HL-60 (cell line): ENCODE measurements at regions not wholly inside any gene's neighbourhood (a gene's known extent, or its start where the extent isn't known, plus 50 kb on each side); places are given as distances from the start of the nearest gene placed in this dataset.
"Not testable (repeated sequence)": the region's sequence is repeated elsewhere in the genome, so short reads cannot be mapped to it uniquely, and the experiment has no call there.

Source experiments
- DNase-seq, 2 experiments: peaks; one replicate each; pipeline ENCODE4 v3.0.0-alpha.2; 2010 to 2020; ENCODE audit warnings: low read depth in 1 of 2, low spot score in 1 of 2
- H3K27ac ChIP-seq: fragments of 250-450 bp; sonication (Bioruptor Pico); replicated peaks from 2 replicates; pipeline ENCODE4 v1.5.1; 2020; ENCODE audit warnings: mild to moderate bottlenecking, moderate library complexity
- H3K27me3 ChIP-seq: fragments of 250-450 bp; sonication (Bioruptor Pico); 2 replicates; pipeline ENCODE4 v1.5.1; 2021; ENCODE audit warnings: mild to moderate bottlenecking, moderate library complexity; ENCODE audit not compliant: insufficient read depth, poor library complexity, severe bottlenecking
- H3K4me3 ChIP-seq: replicated peaks from 2 replicates; pipeline ENCODE4 v1.5.1; 2011; ENCODE audit warnings: mild to moderate bottlenecking, control low read depth, low read length; ENCODE audit not compliant: insufficient read depth
- CTCF ChIP-seq: IDR thresholded peaks from one replicate; pipeline ENCODE4 v1.5.1; 2011; ENCODE audit warnings: low read length, control low read depth, inconsistent platforms; ENCODE audit not compliant: insufficient read depth
- GABPA ChIP-seq: IDR thresholded peaks from 2 replicates; pipeline ENCODE4 v1.6.1; 2012; ENCODE audit warnings: low read depth
- POLR2AphosphoS5 ChIP-seq: IDR thresholded peaks from 2 replicates; pipeline ENCODE4 v1.6.1; 2012; ENCODE audit warnings: low read depth
- REST ChIP-seq: IDR thresholded peaks from 2 replicates; pipeline ENCODE4 v1.6.1; 2012; ENCODE audit warnings: low read depth; ENCODE audit not compliant: insufficient replicate concordance
- SPI1 ChIP-seq: IDR thresholded peaks from 2 replicates; pipeline ENCODE4 v1.6.1; 2012; ENCODE audit warnings: low read depth, mild to moderate bottlenecking, borderline replicate concordance

- Histone ChIP-seq H3K27ac (0 out of 2 replicates have a peak overlapping the region, but pooled peaks have one; percentile 11), H3K4me3 (no peak overlapping the region), H3K27me3 (no peaks in the 10 kb centered on the region)
- no peak for DNase-seq
- TF ChIP-seq GABPA (no peak), SPI1 (peak; percentile 30; the same call in 1 of the 2 replicates)
Measured at GRCh38 chr14:44385906-44386305, 121.2 kb downstream of the FSCB start.

GRCh38 chr14:44385296-44385695 is 121.8 kb downstream of the FSCB start:
- peak overlapping the region; percentile 85 for H3K27ac ChIP-seq
- H3K4me3 ChIP-seq: not testable (repeated sequence)

GRCh38 chr14:44384601-44385293 is 122.3 kb downstream of the FSCB start:
- not testable (repeated sequence) for DNase-seq, H3K4me3 ChIP-seq, H3K27me3 ChIP-seq
- peak overlapping the region; percentile 85 for H3K27ac ChIP-seq

More at GRCh38 chr14:44385296-44385695, 121.8 kb downstream of the FSCB start:
- DNase-seq, H3K27me3 ChIP-seq: not testable (repeated sequence)

GRCh38 chr14:44384093-44384492 is 123.0 kb downstream of the FSCB start:
- H3K27me3 ChIP-seq: no peaks in the 10 kb centered on the region
- H3K4me3 ChIP-seq: no peak overlapping the region
- peak in 1 of 2 experiments; percentile 48 for DNase-seq
- H3K27ac ChIP-seq: peak overlapping the region; percentile 85
- TF ChIP-seq POLR2AphosphoS5: no peak
- no peak for TF ChIP-seq CTCF
- no peak for TF ChIP-seq GABPA

- DNase-seq: no peak
- no peak overlapping the region for H3K4me3 ChIP-seq
- H3K27ac ChIP-seq: peak overlapping the region; percentile 85
- TF ChIP-seq GABPA (no peak), CTCF (no peak), SPI1 (no peak), REST (no peak), POLR2AphosphoS5 (no peak)
- H3K27me3 ChIP-seq: no peaks in the 10 kb centered on the region
Measured at GRCh38 chr14:44383636-44384035, 123.4 kb downstream of the FSCB start.

- DNase-seq: peak in 1 of 2 experiments; percentile 60
Measured at GRCh38 chr14:44379292-44379977, 127.6 kb downstream of the FSCB start.

More at GRCh38 chr14:44379292-44379977, 127.6 kb downstream of the FSCB start:
- no peak overlapping the region for H3K4me3 ChIP-seq
- no peaks in the 10 kb centered on the region for H3K27me3 ChIP-seq
- H3K27ac ChIP-seq: peak overlapping the region; percentile 29; the same call in 1 of the 2 replicates
- TF ChIP-seq SPI1 (peak; percentile 57; the same call in 1 of the 2 replicates), CTCF (no peak), GABPA (no peak), REST (no peak), POLR2AphosphoS5 (no peak)
